H1 (cell line): ENCODE measurements at regions not wholly inside any gene's neighbourhood (a gene's known extent, or its start where the extent isn't known, plus 50 kb on each side); places are given as distances from the start of the nearest gene placed in this dataset.

Source experiments
- CTCF ChIA-PET: fragments of 300-600 bp; sonication (Branson Sonifier 250); formaldehyde crosslinking; loops from one replicate; lab custom pipeline; 2021; ENCODE audit not compliant: partially characterized antibody; lab: Charles Lee
- POLR2A ChIA-PET: fragments of 300-600 bp; sonication (Branson Sonifier 250); formaldehyde crosslinking; loops from one replicate; lab custom pipeline; 2021; ENCODE audit warnings: inconsistent platforms; ENCODE audit not compliant: partially characterized antibody; lab: Charles Lee
- DNase-seq, 2 experiments: peaks; one replicate each; pipeline versions ENCODE4 v3.0.0 to v3.0.0-alpha.2; 2010 to 2022; ENCODE audit warnings: low spot score in 2 of 2, low read depth in 1 of 2, mixed read lengths in 1 of 2
- FAIRE-seq: peaks from 2 replicates; lab custom pipeline; 2011; peaks lifted over from hg19 to GRCh38; lab: Jason Lieb, UNC
- H2AFZ ChIP-seq: 2 replicates; pipeline ENCODE4 v1.8.1; 2012; ENCODE audit warnings: low read length, inconsistent platforms
- H2AK5ac ChIP-seq: 2 replicates; pipeline ENCODE4 v1.6.1; 2013; ENCODE audit warnings: low read depth, low read length
- H2BK120ac ChIP-seq: replicated peaks from 2 replicates; pipeline ENCODE3; 2013; ENCODE audit warnings: low read depth, low read length, inconsistent platforms
- H2BK12ac ChIP-seq: 2 replicates; pipeline ENCODE4 v1.6.1; 2013; ENCODE audit warnings: low read depth, low read length
- H2BK15ac ChIP-seq: 2 replicates; pipeline ENCODE4 v1.6.1; 2013; ENCODE audit warnings: low read length
- H2BK20ac ChIP-seq: 2 replicates; pipeline ENCODE4 v1.6.1; 2013; ENCODE audit warnings: low read length
- H2BK5ac ChIP-seq: 2 replicates; pipeline ENCODE4 v1.6.1; 2013; ENCODE audit warnings: low read depth, low read length
- H3K14ac ChIP-seq: 2 replicates; pipeline ENCODE4 v1.6.1; 2013; ENCODE audit warnings: inconsistent platforms; ENCODE audit not compliant: insufficient read length
- H3K18ac ChIP-seq: 2 replicates; pipeline ENCODE4 v1.6.1; 2013; ENCODE audit warnings: low read length; ENCODE audit errors: extremely low read depth
- H3K23ac ChIP-seq: 2 replicates; pipeline ENCODE4 v1.6.1; 2013; ENCODE audit warnings: inconsistent platforms; ENCODE audit not compliant: insufficient read length
- H3K23me2 ChIP-seq: 2 replicates; pipeline ENCODE4 v1.6.1; 2013; ENCODE audit warnings: low read depth, low read length
- H3K27ac ChIP-seq: 2 replicates; pipeline ENCODE4 v1.6.1; 2011; ENCODE audit warnings: low read depth, low read length, inconsistent platforms
- H3K27me3 ChIP-seq, 4 experiments: replicated peaks in 1 of 4; 1 replicate in 1 of 4; 2 replicates in 3 of 4; pipeline versions ENCODE4 v1.6.1 to v1.8.1; 2011 to 2013; ENCODE audit warnings: low read length in 3 of 4, mild to moderate bottlenecking in 3 of 4, inconsistent platforms in 2 of 4, mixed read lengths in 2 of 4, moderate library complexity in 1 of 4; ENCODE audit not compliant: control insufficient read depth in 3 of 4, insufficient read depth in 3 of 4; ENCODE audit errors: extremely low read depth in 1 of 4
- H3K36me3 ChIP-seq, 4 experiments: 2 replicates each; pipeline versions ENCODE4 v1.6.1 to v1.8.1; 2011 to 2013; ENCODE audit warnings: mild to moderate bottlenecking in 4 of 4, low read length in 3 of 4, moderate library complexity in 2 of 4, control low read depth in 1 of 4, inconsistent platforms in 1 of 4; ENCODE audit not compliant: insufficient read depth in 4 of 4, control insufficient read depth in 2 of 4
- H3K4ac ChIP-seq: replicated peaks from 2 replicates; pipeline ENCODE3; 2013; ENCODE audit warnings: low read length, low read depth, mixed read lengths, inconsistent platforms; ENCODE audit not compliant: insufficient read length
- H3K4me1 ChIP-seq, 4 experiments: replicated peaks in 1 of 4; 1 replicate in 1 of 4; 2 replicates in 3 of 4; pipeline versions ENCODE4 v1.6.1 to v1.8.1; 2011 to 2013; ENCODE audit warnings: low read length in 3 of 4, inconsistent platforms in 2 of 4, mixed read lengths in 1 of 4; ENCODE audit not compliant: insufficient read depth in 4 of 4, control insufficient read depth in 3 of 4
- H3K4me2 ChIP-seq, 2 experiments: 2 replicates each; pipeline versions ENCODE4 v1.6.1 to v1.8.1; 2011 to 2013; ENCODE audit warnings: low read depth in 2 of 2, low read length in 2 of 2, control low read depth in 1 of 2, inconsistent platforms in 1 of 2, mild to moderate bottlenecking in 1 of 2; ENCODE audit not compliant: insufficient read depth in 1 of 2
- H3K4me3 ChIP-seq, 4 experiments: fragments of 200-600, 300-600 bp in 1 of 4; sonication (generic), shearing (Covaris generic), sonication (Bioruptor Twin) in 1 of 4; 2 replicates each; pipeline versions ENCODE4 v1.5.1 to v1.8.1; 2011 to 2016; ENCODE audit warnings: low read length in 4 of 4, low read depth in 3 of 4, control low read depth in 2 of 4, inconsistent platforms in 2 of 4, mild to moderate bottlenecking in 2 of 4, mixed read lengths in 1 of 4, moderate library complexity in 1 of 4; ENCODE audit not compliant: insufficient read depth in 2 of 4; ENCODE audit errors: extremely low read depth in 1 of 4
- H3K56ac ChIP-seq: replicated peaks from 2 replicates; pipeline ENCODE3; 2013; ENCODE audit warnings: low read depth, mild to moderate bottlenecking, mixed read lengths, low read length, inconsistent platforms; ENCODE audit not compliant: insufficient read length
- H3K79me1 ChIP-seq: 2 replicates; pipeline ENCODE4 v1.6.1; 2013; ENCODE audit warnings: low read depth, low read length, control low read depth
- H3K79me2 ChIP-seq, 2 experiments: 2 replicates each; pipeline versions ENCODE4 v1.6.1 to v1.8.1; 2012 to 2013; ENCODE audit warnings: low read length in 2 of 2, mild to moderate bottlenecking in 2 of 2, inconsistent platforms in 1 of 2; ENCODE audit not compliant: insufficient read depth in 2 of 2, control insufficient read depth in 1 of 2
- H3K9ac ChIP-seq, 4 experiments: replicated peaks in 1 of 4; 1 replicate in 1 of 4; 2 replicates in 3 of 4; pipeline versions ENCODE4 v1.6.1 to v1.8.1; 2011 to 2013; ENCODE audit warnings: low read depth in 3 of 4, low read length in 3 of 4, control low read depth in 2 of 4, mild to moderate bottlenecking in 2 of 4, moderate library complexity in 2 of 4, inconsistent platforms in 1 of 4; ENCODE audit errors: extremely low read depth in 1 of 4
- H3K9me3 ChIP-seq, 2 experiments: 2 replicates each; pipeline versions ENCODE4 v1.6.1 to v1.8.1; 2012 to 2013; ENCODE audit warnings: mild to moderate bottlenecking in 2 of 2, moderate library complexity in 2 of 2, control low read depth in 1 of 2, inconsistent platforms in 1 of 2, low read depth in 1 of 2, low read length in 1 of 2, mixed read lengths in 1 of 2; ENCODE audit not compliant: insufficient read depth in 2 of 2
- H4K20me1 ChIP-seq, 2 experiments: replicated peaks in 1 of 2; 2 replicates each; pipeline versions ENCODE3 to v1.8.1; 2011 to 2013; ENCODE audit warnings: inconsistent platforms in 2 of 2, low read length in 2 of 2, mild to moderate bottlenecking in 1 of 2; ENCODE audit not compliant: insufficient read depth in 2 of 2, control insufficient read depth in 1 of 2
- H4K5ac ChIP-seq: 2 replicates; pipeline ENCODE4 v1.6.1; 2013; ENCODE audit warnings: low read length, low read depth, mixed read lengths, inconsistent platforms; ENCODE audit not compliant: insufficient read length
- H4K8ac ChIP-seq: 2 replicates; pipeline ENCODE4 v1.8.0; 2013; ENCODE audit warnings: mild to moderate bottlenecking, moderate library complexity, low read length, inconsistent platforms; ENCODE audit not compliant: insufficient read depth; ENCODE audit errors: extremely low read depth
- H4K91ac ChIP-seq: replicated peaks from 2 replicates; pipeline ENCODE3; 2013; ENCODE audit warnings: low read length, mixed read lengths, inconsistent platforms; ENCODE audit not compliant: insufficient read length
- BACH1 ChIP-seq: IDR thresholded peaks from 2 replicates; pipeline ENCODE4 v1.6.1; 2012; ENCODE audit warnings: low read length, improper control_type of control experiment
- HDAC2 ChIP-seq, 2 experiments: fragments of 300-600 bp in 1 of 2; sonication (generic) in 1 of 2; IDR thresholded peaks; 2 replicates each; pipeline ENCODE4 v1.6.1; 2011 to 2012; ENCODE audit warnings: low read depth in 2 of 2, low read length in 2 of 2, mild to moderate bottlenecking in 2 of 2, moderate library complexity in 2 of 2, borderline replicate concordance in 1 of 2, inconsistent platforms in 1 of 2
- HDAC6 ChIP-seq: IDR thresholded peaks from one replicate; pipeline ENCODE4 v1.7.1; 2012; ENCODE audit warnings: low read depth, mild to moderate bottlenecking, inconsistent platforms, low read length, moderate library complexity
- RXRA ChIP-seq: IDR thresholded peaks from 2 replicates; pipeline ENCODE4 v1.6.1; 2011; ENCODE audit warnings: low read depth, mild to moderate bottlenecking, low read length, moderate library complexity; ENCODE audit not compliant: insufficient read depth
- SP2 ChIP-seq: IDR thresholded peaks from 2 replicates; pipeline ENCODE4 v1.6.1; 2012; ENCODE audit warnings: mild to moderate bottlenecking, low read length, inconsistent platforms
- TAF1 ChIP-seq: IDR thresholded peaks from 2 replicates; pipeline ENCODE4 v1.6.1; 2011; ENCODE audit warnings: mild to moderate bottlenecking, low read depth, low read length
- WGBS, 2 experiments: shearing (Covaris generic) in 1 of 2; methylation state at CpG; one replicate each; pipeline versions ENCODE4 v1.1.6 to v1.1.7; 2013 to 2015; ENCODE audit warnings: low lambda C conversion rate in 2 of 2, mixed read lengths in 2 of 2, inconsistent platforms in 1 of 2, low coverage in 1 of 2, missing lambda C conversion rate in 1 of 2; ENCODE audit not compliant: insufficient replicate concordance in 2 of 2, insufficient coverage in 1 of 2, insufficient read length in 1 of 2; ENCODE audit errors: extremely low coverage in 1 of 2, missing lambda C conversion rate in 1 of 2; 5-methylcytosine and 5-hydroxymethylcytosine counted together

GRCh38 chr6:87938287-87938686 is 109.4 kb upstream of the SPACA1 start:
- Histone ChIP-seq H3K27ac (no peak overlapping the region), H2BK15ac (no peak overlapping the region), H3K18ac (no peak overlapping the region), H3K36me3 (no peaks in the 10 kb centered on the region), H3K23me2 (no peaks in the 10 kb centered on the region), H2BK12ac (no peak overlapping the region), H3K14ac (no peak overlapping the region), H4K5ac (no peak overlapping the region), H2BK120ac (no peak overlapping the region), H3K27me3 (no peaks in the 10 kb centered on the region), H3K56ac (no peak overlapping the region), H3K9me3 (no peaks in the 10 kb centered on the region), H3K4me1 (peaks cover 0 to 5% (median under 1%) of the 10 kb centered on the region in 4 experiments; a peak in 1 of 7 replicates), H3K79me1 (no peaks in the 10 kb centered on the region), H3K4ac (no peak overlapping the region), H4K8ac (no peak overlapping the region), H2AK5ac (no peak overlapping the region), H2BK5ac (no peak overlapping the region), H2BK20ac (no peak overlapping the region), H3K79me2 (no peaks in the 10 kb centered on the region), H3K4me2 (no peak overlapping the region), H4K91ac (no peak overlapping the region), H3K23ac (no peak overlapping the region), H3K9ac (no peak overlapping the region), H3K4me3 (no peak overlapping the region), H4K20me1 (no peaks in the 10 kb centered on the region), H2AFZ (no peak overlapping the region)
- DNase-seq (no peak), FAIRE-seq (no peak)
- CTCF ChIA-PET, result no interaction called here
- WGBS, 2 experiments, result 90% methylated on average over 4 of the region's 4 CpGs; no CpG with 5 or more reads in 1 of the 2 experiments
- TF ChIP-seq RXRA (no peak), HDAC6 (no peak), BACH1 (0 out of 2 replicates have a peak, but pooled peaks have one; percentile 26), HDAC2 (IDR thresholded peaks at IDR 0.05; ENCODE audit: borderline replicate concordance in 1 of 2, low read depth in 2 of 2, low read length in 2 of 2) (peak in 1 of 2 experiments; percentile 77; a peak in 1 of 4 replicates), TAF1 (no peak), SP2 (no peak)
- POLR2A ChIA-PET, result no interaction called here
